HEK293T (cell line): ENCODE measurements at regions not wholly inside any gene's neighbourhood (a gene's known extent, or its start where the extent isn't known, plus 50 kb on each side); places are given as distances from the start of the nearest gene placed in this dataset.

Experiments used
- BHLHE40 ChIP-seq: fragments of 450-650 bp; IDR thresholded peaks from 2 replicates; pipeline ENCODE4 v1.6.1; 2016; ENCODE audit warnings: mild to moderate bottlenecking, moderate library complexity, borderline replicate concordance
- FOXA1 ChIP-seq: fragments of 450-650 bp; IDR thresholded peaks from 2 replicates; pipeline ENCODE4 v1.6.1; 2016; ENCODE audit warnings: mild to moderate bottlenecking
- HDGF ChIP-seq: fragments of 450-650 bp; IDR thresholded peaks from 2 replicates; pipeline ENCODE4 v1.6.1; 2017; ENCODE audit warnings: antibody characterized with exemption, borderline replicate concordance
- L3MBTL2 ChIP-seq: fragments of 450-650 bp; conservative IDR thresholded peaks from 2 replicates; pipeline ENCODE4 v1.6.1; 2016; ENCODE audit warnings: mild to moderate bottlenecking
- PKNOX1 ChIP-seq: fragments of 450-650 bp; IDR thresholded peaks from 2 replicates; pipeline ENCODE4 v1.6.1; 2016
- SUZ12 ChIP-seq: fragments of 450-650 bp; IDR thresholded peaks from 2 replicates; pipeline ENCODE4 v1.6.1; 2016; ENCODE audit warnings: mild to moderate bottlenecking

GRCh38 chr5:50574121-50574520, 92.3 kb upstream of the PARP8 start:
- no peak for TF ChIP-seq PKNOX1
- no peak for TF ChIP-seq HDGF
- no peak for TF ChIP-seq BHLHE40
- no peak for TF ChIP-seq SUZ12
- TF ChIP-seq L3MBTL2: no peak
- TF ChIP-seq FOXA1: no peak
